ENCODE measurements at regions not wholly inside any gene's neighbourhood (a gene's known extent, or its start where the extent isn't known, plus 50 kb on each side); places are given as distances from the start of the nearest gene placed in this dataset.

- TF ChIP-seq, protein P1, sequence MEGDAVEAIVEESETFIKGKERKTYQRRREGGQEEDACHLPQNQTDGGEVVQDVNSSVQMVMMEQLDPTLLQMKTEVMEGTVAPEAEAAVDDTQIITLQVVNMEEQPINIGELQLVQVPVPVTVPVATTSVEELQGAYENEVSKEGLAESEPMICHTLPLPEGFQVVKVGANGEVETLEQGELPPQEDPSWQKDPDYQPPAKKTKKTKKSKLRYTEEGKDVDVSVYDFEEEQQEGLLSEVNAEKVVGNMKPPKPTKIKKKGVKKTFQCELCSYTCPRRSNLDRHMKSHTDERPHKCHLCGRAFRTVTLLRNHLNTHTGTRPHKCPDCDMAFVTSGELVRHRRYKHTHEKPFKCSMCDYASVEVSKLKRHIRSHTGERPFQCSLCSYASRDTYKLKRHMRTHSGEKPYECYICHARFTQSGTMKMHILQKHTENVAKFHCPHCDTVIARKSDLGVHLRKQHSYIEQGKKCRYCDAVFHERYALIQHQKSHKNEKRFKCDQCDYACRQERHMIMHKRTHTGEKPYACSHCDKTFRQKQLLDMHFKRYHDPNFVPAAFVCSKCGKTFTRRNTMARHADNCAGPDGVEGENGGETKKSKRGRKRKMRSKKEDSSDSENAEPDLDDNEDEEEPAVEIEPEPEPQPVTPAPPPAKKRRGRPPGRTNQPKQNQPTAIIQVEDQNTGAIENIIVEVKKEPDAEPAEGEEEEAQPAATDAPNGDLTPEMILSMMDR (IDR thresholded peaks at IDR 0.05; ENCODE audit: insufficient read depth in 1 of 2, low read depth in 1 of 2, low read length in 1 of 2, severe bottlenecking in 1 of 2, unreplicated experiment in 1 of 2) = no peak
- Histone ChIP-seq H3K4me1 (no peaks in the 10 kb centered on the region), H3K4me3 (ENCODE audit: low read depth, low read length) (no peak overlapping the region), H3K9me3 (no peaks in the 10 kb centered on the region), H3K36me3 (ENCODE audit: control insufficient read depth, insufficient read depth, low read length) (no peaks in the 10 kb centered on the region), H3K27me3 (replicated peaks; ENCODE audit: control insufficient read depth, insufficient read depth, low read length) (peaks cover 2% of the 10 kb centered on the region)
- intact Hi-C loops (cut with micrococcal nuclease; ENCODE audit: unreplicated experiment) = no loop called here
- Mint-ChIP-seq H3K36me3 (ENCODE audit: insufficient read depth, unreplicated experiment) (no peaks in the 10 kb centered on the region), H3K4me1 (ENCODE audit: low read depth, unreplicated experiment) (no peaks in the 10 kb centered on the region), H3K27me3 (ENCODE audit: insufficient read depth, unreplicated experiment) (peaks cover 14% of the 10 kb centered on the region), H3K9me3 (ENCODE audit: unreplicated experiment) (no peaks in the 10 kb centered on the region), H3K27ac (ENCODE audit: unreplicated experiment) (no peak overlapping the region), H3K4me3 (ENCODE audit: unreplicated experiment) (no peak overlapping the region)
- BruUV-seq (replicated peaks) = no TSS peak
- no peak for DNase-seq
- CTCF ChIA-PET = interaction anchor here (0.6 kb wide), 1 partner anchor 175 kb away, joined by 3 read pairs; no protein-coding TSS in a partner anchor
- POLR2A ChIA-PET = no interaction called here
These were observed 174.2 kb upstream of the ZNF32 start for GRCh38 chr10:43822631-43823580.

DNA sequence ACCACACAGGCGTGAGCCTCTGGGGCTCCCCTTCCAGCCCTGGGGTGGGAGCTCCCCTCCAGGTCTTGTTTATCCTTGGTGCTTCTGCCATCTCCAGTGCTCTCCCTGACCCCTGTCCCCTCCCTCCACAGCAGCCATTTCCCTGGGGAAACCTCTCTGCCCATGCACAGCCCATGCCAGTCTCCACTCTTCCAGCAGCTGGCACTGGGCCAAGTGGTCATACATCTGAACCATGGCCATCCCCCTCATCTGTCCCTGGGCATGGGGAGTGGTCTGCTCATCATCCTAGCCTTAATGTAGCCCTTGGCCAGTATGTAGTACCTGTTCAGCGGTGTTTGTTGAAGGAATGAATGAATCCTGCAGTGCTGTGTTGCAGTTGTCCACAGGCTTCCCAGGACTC lies 172.4 kb upstream of the ZNF32 start:
- H3K9me3 Mint-ChIP-seq (ENCODE audit: unreplicated experiment) = no peaks in the 10 kb centered on the region
- ChIA-PET POLR2A (no interaction called here), CTCF (interaction anchor here (0.6 kb wide), 1 partner anchor 100 kb away, joined by 3 read pairs; no protein-coding TSS in a partner anchor)
- no peaks in the 10 kb centered on the region for H3K27me3 ChIP-seq (replicated peaks; ENCODE audit: control insufficient read depth, insufficient read depth, low read length)
- TF ChIP-seq, protein P1 (IDR thresholded peaks at IDR 0.05; ENCODE audit: insufficient read depth in 1 of 2, low read depth in 1 of 2, low read length in 1 of 2, severe bottlenecking in 1 of 2, unreplicated experiment in 1 of 2) = no peak
- H3K4me1 Mint-ChIP-seq (ENCODE audit: low read depth, unreplicated experiment) = no peaks in the 10 kb centered on the region
- no peaks in the 10 kb centered on the region for H3K36me3 Mint-ChIP-seq (ENCODE audit: insufficient read depth, unreplicated experiment)
- BruUV-seq (replicated peaks) = no TSS peak
- no peaks in the 10 kb centered on the region for H3K4me1 ChIP-seq
- DNase-seq = no peak
- H3K36me3 ChIP-seq (ENCODE audit: control insufficient read depth, insufficient read depth, low read length) = no peaks in the 10 kb centered on the region
- H3K27ac Mint-ChIP-seq (ENCODE audit: unreplicated experiment) = no peak overlapping the region
- intact Hi-C loops (cut with micrococcal nuclease; ENCODE audit: unreplicated experiment) = no loop called here
- no peak overlapping the region for H3K4me3 Mint-ChIP-seq (ENCODE audit: unreplicated experiment)
- H3K27me3 Mint-ChIP-seq (ENCODE audit: insufficient read depth, unreplicated experiment) = peaks cover 14% of the 10 kb centered on the region
- H3K9me3 ChIP-seq = no peaks in the 10 kb centered on the region
- no peak overlapping the region for H3K4me3 ChIP-seq (ENCODE audit: low read depth, low read length)

DNA sequence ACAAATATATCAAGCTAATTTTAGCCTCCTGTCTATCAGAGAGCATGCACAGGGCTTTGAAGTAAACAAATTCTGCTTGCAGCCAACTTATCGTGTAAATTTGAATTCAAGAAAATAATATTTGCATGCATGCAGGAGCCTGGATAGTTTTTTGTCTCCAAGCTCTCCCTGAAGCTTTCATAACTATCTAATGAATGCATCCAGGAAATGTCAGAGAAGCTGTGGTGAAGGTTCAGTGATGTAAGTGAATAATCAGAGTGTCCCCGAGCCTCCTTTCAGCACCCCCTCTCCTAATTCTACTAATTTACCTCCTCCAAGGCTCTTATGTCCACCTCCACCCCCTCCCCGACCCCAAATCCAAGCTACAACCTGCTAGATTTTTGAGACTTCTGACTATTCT lies 172.0 kb upstream of the ZNF32 start:
- TF ChIP-seq, protein P1 (IDR thresholded peaks at IDR 0.05; ENCODE audit: insufficient read depth in 1 of 2, low read depth in 1 of 2, low read length in 1 of 2, severe bottlenecking in 1 of 2, unreplicated experiment in 1 of 2) = no peak
- intact Hi-C loops (cut with micrococcal nuclease; ENCODE audit: unreplicated experiment) = no loop called here
- no peaks in the 10 kb centered on the region for H3K36me3 Mint-ChIP-seq (ENCODE audit: insufficient read depth, unreplicated experiment)
- no peak overlapping the region for H3K4me3 Mint-ChIP-seq (ENCODE audit: unreplicated experiment)
- Histone ChIP-seq H3K4me3 (ENCODE audit: low read depth, low read length) (no peak overlapping the region), H3K27me3 (replicated peaks; ENCODE audit: control insufficient read depth, insufficient read depth, low read length) (no peaks in the 10 kb centered on the region), H3K4me1 (no peaks in the 10 kb centered on the region), H3K9me3 (no peaks in the 10 kb centered on the region), H3K36me3 (ENCODE audit: control insufficient read depth, insufficient read depth, low read length) (no peaks in the 10 kb centered on the region)
- POLR2A ChIA-PET = no interaction called here
- CTCF ChIA-PET = interaction anchor here (0.6 kb wide), 1 partner anchor 100 kb away, joined by 3 read pairs; no protein-coding TSS in a partner anchor
- H3K27me3 Mint-ChIP-seq (ENCODE audit: insufficient read depth, unreplicated experiment) = peaks cover 12% of the 10 kb centered on the region
- no peak for DNase-seq
- H3K9me3 Mint-ChIP-seq (ENCODE audit: unreplicated experiment) = no peaks in the 10 kb centered on the region
- no TSS peak for BruUV-seq (replicated peaks)
- H3K4me1 Mint-ChIP-seq (ENCODE audit: low read depth, unreplicated experiment) = no peaks in the 10 kb centered on the region
- H3K27ac Mint-ChIP-seq (ENCODE audit: unreplicated experiment) = no peak overlapping the region
